HG03521 (cell line): ENCODE measurements at regions not wholly inside any gene's neighbourhood (a gene's known extent, or its start where the extent isn't known, plus 50 kb on each side); places are given as distances from the start of the nearest gene placed in this dataset.
A peak's percentile ranks its signal among the peaks of the same experiment; 100 is the strongest.

ENCODE experiments used
- ATAC-seq: cut with Tn5 transposase; IDR thresholded peaks from one replicate; pipeline ENCODE4 v1.9.1; 2021; ENCODE audit warnings: mild to moderate bottlenecking, moderate library complexity; ENCODE audit not compliant: unreplicated experiment

- ATAC-seq, result peak; percentile 50
Observed at GRCh38 chr15:38671675-38672254, 107.2 kb upstream of the RASGRP1 start.

DNA sequence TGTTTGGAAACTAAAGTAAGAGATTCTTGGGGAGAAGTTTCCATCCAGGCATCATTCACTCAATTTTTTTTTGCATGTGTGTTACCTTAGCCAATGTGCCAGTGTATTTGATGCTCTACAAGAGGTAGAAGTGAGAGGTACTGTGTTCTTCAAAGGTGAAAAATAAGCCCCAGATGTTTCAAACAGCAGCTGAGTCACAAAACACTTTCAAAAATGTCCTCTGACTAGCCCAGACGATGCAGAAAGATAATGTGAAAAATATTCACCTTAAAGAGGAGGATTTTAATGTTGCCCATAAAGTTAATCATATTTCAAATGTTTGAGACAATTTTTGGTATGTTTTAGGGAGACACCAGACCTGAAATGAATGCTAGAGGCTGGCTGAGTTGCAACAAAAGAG is 107.7 kb upstream of the RASGRP1 start:
- ATAC-seq, result no peak

DNA sequence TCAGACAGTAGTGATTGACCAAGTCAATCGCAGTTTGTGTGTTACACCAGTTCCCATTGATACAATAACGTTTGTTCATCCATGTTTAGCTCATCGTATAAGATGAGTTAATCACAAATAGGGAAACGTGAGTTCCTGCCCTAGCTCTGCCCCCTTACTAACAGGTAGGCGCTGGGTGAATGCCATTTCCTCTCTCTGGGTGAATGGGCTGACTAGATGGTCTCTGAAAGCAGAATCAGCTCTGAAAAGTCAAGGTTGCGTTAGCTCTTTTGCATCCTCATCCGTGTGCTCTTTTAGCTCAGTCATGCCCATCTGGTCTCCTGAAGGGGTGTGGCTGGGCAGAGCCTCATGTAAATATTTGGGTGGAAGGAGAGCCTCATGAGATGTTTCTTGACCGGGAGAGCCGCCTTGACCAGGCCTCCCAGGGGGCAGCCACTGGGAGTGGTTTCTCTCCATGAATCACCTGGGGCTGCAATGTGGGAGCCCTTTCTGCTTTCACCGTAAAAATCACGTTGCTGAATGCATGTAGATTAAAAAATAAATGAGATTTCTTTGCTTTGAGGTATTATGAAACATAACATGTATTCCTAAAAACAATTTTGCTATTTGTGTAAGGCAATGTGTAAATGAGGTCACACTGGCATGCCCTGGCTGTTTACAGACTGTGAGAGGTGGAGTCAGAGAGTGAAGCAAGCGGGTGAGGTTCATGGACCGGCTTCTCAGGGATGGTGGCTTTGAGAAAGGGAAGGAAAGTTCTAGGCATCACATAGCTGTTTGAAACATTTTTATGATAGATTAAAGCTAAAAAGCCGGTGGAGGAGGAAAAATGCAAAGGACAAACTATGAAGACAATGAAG is 108.4 kb upstream of the RASGRP1 start:
- ATAC-seq, result no peak

DNA sequence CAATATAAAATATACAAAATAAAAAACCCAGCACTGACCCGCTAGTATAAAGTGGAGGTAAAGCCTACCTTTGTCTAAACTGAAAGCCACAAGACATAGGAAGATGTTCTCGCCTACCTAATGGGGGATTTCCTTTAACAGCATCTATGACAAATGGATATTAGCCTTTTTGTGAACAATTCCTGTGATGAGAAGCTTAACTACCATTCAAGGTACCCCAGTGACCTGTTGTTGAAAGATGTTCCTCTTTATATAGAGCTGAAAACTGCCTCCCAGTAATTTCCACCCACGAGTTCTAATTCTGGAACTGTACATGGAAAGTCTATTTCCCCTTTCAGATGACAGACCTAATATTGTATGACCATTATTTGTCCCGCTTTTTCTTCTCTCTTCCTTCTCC is 109.8 kb upstream of the RASGRP1 start:
- no peak for ATAC-seq

GRCh38 chr15:38678281-38678680 is 113.7 kb upstream of the RASGRP1 start:
- no peak for ATAC-seq

DNA sequence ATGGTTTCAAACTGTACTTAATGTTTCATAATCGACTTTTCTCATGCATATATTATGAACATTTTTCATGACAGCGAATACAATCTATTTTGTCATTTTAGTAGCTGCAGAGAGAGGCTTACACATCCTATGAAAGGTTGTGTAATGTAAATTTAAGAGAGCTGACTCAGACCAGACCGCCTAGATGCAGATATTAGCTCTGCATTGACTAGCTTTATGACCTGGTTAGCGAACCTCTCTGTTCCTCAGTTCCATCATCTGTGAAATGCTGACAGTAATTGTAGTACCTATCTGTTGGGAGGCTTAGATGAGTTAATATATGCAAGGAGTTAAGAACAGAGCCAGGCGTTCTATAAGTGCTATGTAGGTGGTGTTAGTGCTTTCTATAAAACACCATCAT is 116.2 kb upstream of the RASGRP1 start:
- no peak for ATAC-seq

GRCh38 chr15:38682363-38682762 is 117.7 kb upstream of the RASGRP1 start:
- no peak for ATAC-seq

- ATAC-seq, result no peak
Observed at GRCh38 chr15:38682861-38683260, 118.2 kb upstream of the RASGRP1 start.

DNA sequence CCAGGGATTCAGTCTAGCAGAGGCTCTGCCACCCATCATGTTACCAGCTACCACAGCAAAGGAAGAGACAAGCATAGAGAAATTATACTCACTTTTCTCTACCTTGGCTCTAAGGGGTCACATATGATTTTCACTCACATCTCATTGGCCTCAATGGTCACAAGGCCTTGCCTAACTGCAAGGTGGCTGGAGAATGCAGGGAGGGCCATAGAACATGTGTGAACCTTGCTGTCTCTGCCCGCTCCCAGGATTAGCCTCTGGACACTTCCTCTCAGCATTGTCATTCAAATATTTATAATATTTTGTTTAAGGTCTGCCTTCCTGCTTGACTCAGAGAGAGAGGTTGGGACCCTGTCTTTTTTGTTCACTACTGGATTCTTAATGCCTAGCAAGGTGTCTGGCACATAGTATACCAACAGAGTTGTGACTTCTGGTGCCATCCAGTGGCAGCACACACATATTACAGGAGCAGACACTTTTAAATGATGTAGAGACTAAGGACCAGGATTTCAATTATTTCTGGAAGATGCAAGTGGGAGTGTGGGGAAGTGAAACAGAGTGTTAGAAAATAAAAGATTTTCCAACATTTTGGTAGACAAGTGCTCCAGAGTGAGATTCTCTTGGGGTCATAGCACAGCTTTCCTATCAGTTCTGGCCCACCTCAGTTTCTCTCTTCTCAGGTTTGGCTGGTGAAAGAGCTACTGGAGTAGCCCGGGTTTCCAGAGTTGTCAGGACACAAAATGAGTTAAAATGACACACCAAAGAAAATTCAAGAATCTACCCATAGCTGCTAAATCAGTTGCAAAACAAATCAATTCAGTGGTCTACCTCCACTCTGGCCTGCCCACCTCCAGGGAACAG is 119.0 kb upstream of the RASGRP1 start:
- ATAC-seq, result peak; percentile 66

DNA sequence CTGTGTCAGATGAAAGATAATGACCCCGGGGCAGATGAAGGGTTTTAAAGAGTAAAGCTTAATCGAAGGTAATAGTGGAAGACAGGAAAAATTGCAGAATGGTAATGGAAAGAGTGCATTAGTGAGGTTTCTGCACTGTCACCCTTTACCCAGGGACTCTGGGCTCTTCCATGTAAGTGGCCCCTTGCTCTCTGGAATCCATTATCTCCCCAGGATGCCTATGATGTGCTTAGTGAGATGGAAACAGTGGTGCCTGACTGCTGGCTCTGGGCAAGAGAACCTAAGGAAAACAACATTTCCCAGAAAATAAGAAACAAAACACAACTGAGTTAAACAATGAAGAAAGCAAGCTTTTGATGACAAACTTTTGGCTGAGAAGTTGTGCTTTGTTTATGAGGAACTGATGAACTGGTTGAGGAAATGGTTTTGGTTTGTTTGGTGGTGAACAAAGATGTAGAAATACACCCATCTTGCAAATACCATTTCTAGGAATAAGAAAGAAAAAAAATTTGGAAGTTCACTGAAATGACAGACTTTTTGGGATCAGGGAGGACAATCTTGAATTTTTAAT is 119.9 kb upstream of the RASGRP1 start:
- ATAC-seq, result no peak

DNA sequence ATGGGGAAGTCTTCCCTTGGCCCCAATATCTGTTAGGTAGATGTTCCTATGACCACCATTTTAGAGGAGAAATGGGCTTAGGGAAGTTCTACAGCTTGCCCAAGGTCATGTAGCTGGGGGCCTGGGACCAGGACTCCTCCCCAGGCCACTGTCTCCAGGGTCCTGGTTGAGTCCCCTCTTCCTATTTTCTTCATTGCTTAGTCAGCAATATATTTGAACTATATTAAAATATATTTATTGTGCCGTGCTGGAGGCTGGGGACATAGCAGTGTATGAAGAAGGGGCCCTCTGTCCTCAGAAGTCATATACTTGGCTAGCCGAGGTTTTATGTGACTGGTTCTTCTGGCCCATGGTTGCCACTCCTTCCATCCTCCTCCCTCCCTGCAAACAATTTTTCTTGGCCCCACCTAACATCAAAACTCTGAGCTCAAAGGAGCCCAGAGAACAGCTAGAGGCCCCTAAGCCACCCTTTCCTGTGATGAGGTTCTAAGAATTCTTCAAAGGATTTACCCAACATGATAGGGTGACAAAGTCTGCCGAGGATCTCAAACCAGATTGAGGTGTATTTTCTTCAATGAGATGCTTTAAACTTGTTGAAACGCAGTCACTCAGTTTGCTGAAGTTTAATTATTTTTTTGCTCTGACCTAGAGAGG is 121.2 kb upstream of the RASGRP1 start:
- ATAC-seq, result no peak

DNA sequence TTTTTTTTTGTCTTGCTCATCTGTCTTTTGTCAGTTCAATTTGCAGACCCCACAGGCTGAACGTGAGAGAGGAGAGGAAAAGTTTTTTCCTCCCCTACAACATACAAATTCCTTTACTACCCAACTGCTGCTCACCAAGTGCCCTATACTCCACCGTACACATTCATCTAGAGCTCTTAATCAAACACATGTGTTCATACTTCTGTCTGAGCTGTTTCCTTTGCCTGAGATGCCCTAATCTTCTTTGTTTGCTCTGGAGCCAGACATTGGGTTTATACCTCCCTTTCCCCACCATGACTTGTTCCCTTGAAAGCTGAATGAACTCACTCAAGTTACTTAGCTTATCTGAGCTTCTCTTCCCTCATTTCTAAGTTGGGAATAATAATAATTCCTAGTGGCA is 122.7 kb upstream of the RASGRP1 start:
- ATAC-seq, result no peak

DNA sequence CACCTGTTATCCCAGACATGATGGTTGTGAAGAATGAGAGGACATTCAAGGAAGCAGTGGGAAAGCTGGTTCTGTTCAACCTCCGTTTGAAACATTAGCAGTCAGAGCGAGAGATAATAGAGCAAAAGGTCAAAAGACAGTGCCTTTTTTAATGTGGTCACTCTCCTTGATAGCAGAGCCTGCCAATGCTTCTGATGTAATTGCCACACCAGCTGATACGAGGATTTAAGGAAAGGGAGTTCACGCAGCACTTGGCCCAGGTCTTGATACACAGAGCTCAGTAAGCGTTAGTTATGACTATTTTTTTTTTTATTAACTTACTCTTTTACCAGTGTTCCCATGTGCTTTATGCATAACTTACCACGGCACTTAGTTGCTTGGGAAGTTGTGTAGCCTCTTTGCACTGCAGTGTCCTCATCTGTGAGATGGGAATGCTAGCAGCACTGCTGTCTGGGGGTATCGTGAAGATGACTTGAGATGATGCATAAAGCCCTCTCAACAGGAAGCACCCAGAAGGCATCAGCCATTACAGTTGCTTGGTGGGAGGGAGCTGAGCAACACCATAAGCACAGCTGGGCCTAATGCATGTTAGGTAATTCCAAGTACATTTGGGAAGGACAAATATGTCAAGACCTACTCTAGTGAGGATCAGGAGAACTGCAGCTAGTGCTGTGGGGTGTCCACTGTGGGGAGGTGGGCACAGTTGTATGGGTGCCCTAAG is 123.3 kb upstream of the RASGRP1 start:
- no peak for ATAC-seq

- ATAC-seq, result no peak
Observed at GRCh38 chr15:38688761-38689160, 124.1 kb upstream of the RASGRP1 start.

GRCh38 chr15:38689522-38689921 is 124.9 kb upstream of the RASGRP1 start:
- no peak for ATAC-seq

DNA sequence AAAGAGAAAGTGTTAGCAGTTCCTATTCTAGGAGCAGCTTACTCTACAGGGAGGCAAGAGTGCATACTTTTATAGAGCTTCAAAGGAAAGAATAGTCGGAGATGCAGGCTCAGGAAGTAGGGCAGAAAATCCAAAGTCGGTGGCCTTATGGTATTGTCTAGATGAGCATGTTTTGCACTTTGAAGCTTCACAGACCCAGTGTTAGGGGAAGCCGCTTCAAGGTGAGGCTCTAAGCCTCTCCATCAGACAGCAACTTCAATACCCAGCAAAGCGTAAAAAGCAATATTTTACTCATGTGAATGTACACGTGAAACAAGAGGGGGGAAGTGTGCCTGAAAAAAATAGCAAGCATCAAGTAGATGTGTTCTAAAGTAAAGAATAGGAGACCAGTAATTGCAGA is 125.6 kb upstream of the RASGRP1 start:
- ATAC-seq, result no peak

GRCh38 chr15:38690719-38691332 is 126.2 kb upstream of the RASGRP1 start:
- peak; percentile 61 for ATAC-seq

GRCh38 chr15:38691377-38691776 is 126.8 kb upstream of the RASGRP1 start:
- no peak for ATAC-seq

- no peak for ATAC-seq
Observed at GRCh38 chr15:38691965-38692788, 127.6 kb upstream of the RASGRP1 start.
